ENCODE measurements at regions not wholly inside any gene's neighbourhood (a gene's known extent, or its start where the extent isn't known, plus 50 kb on each side); places are given as distances from the start of the nearest gene placed in this dataset.

- H3K27ac ChIP-seq (ENCODE audit: low read depth, low read length), result peak overlapping the region; percentile 52
- no peaks in the 10 kb centered on the region for H3K27me3 ChIP-seq (ENCODE audit: insufficient read depth, low read length)
Observed at GRCh38 chr4:181646864-181647263, 596.3 kb upstream of the TENM3 start.

GRCh38 chr4:181647396-181648147 lies 595.6 kb upstream of the TENM3 start:
- Histone ChIP-seq H3K27ac (ENCODE audit: low read depth, low read length) (peak overlapping the region; percentile 45), H3K36me3 (ENCODE audit: insufficient read depth, low read length) (no peaks in the 10 kb centered on the region), H3K4me3 (ENCODE audit: low read depth, low read length) (no peak overlapping the region), H3K79me2 (ENCODE audit: control insufficient read depth, insufficient read depth, low read length, unreplicated experiment) (no peaks in the 10 kb centered on the region), H3K27me3 (ENCODE audit: insufficient read depth, low read length) (no peaks in the 10 kb centered on the region), H3K4me1 (ENCODE audit: control insufficient read depth, insufficient read depth, low read length, unreplicated experiment) (peaks cover 32% of the 10 kb centered on the region), H2AFZ (ENCODE audit: low read length, unreplicated experiment) (no peak overlapping the region)

More at GRCh38 chr4:181646864-181647263, 596.3 kb upstream of the TENM3 start:
- H3K4me3 ChIP-seq (ENCODE audit: low read depth, low read length), result no peak overlapping the region
- H3K4me1 ChIP-seq (ENCODE audit: control insufficient read depth, insufficient read depth, low read length, unreplicated experiment), result peaks cover 32% of the 10 kb centered on the region
- no peaks in the 10 kb centered on the region for H3K79me2 ChIP-seq (ENCODE audit: control insufficient read depth, insufficient read depth, low read length, unreplicated experiment)
- H2AFZ ChIP-seq (ENCODE audit: low read length, unreplicated experiment), result no peak overlapping the region
- no peaks in the 10 kb centered on the region for H3K36me3 ChIP-seq (ENCODE audit: insufficient read depth, low read length)

GRCh38 chr4:181650033-181650825 lies 593.0 kb upstream of the TENM3 start:
- H3K79me2 ChIP-seq (ENCODE audit: control insufficient read depth, insufficient read depth, low read length, unreplicated experiment), result no peaks in the 10 kb centered on the region
- H3K4me3 ChIP-seq (ENCODE audit: low read depth, low read length), result no peak overlapping the region
- H3K27me3 ChIP-seq (ENCODE audit: insufficient read depth, low read length), result no peaks in the 10 kb centered on the region
- peak overlapping the region; percentile 18; the same call in 1 of the 2 replicates for H3K27ac ChIP-seq (ENCODE audit: low read depth, low read length)
- no peaks in the 10 kb centered on the region for H3K36me3 ChIP-seq (ENCODE audit: insufficient read depth, low read length)
- H2AFZ ChIP-seq (ENCODE audit: low read length, unreplicated experiment), result peak overlapping the region; percentile 60
- H3K4me1 ChIP-seq (ENCODE audit: control insufficient read depth, insufficient read depth, low read length, unreplicated experiment), result peaks cover 32% of the 10 kb centered on the region

GRCh38 chr4:181656748-181657147 lies 586.5 kb upstream of the TENM3 start:
- Histone ChIP-seq H3K27me3 (ENCODE audit: insufficient read depth, low read length) (no peaks in the 10 kb centered on the region), H3K79me2 (ENCODE audit: control insufficient read depth, insufficient read depth, low read length, unreplicated experiment) (no peaks in the 10 kb centered on the region), H3K4me1 (ENCODE audit: control insufficient read depth, insufficient read depth, low read length, unreplicated experiment) (peaks cover 34% of the 10 kb centered on the region), H2AFZ (ENCODE audit: low read length, unreplicated experiment) (no peak overlapping the region), H3K4me3 (ENCODE audit: low read depth, low read length) (no peak overlapping the region), H3K36me3 (ENCODE audit: insufficient read depth, low read length) (no peaks in the 10 kb centered on the region), H3K27ac (ENCODE audit: low read depth, low read length) (no peak overlapping the region)

- H3K36me3 ChIP-seq (ENCODE audit: insufficient read depth, low read length), result no peaks in the 10 kb centered on the region
Observed at GRCh38 chr4:181659202-181659601, 584.0 kb upstream of the TENM3 start.

GRCh38 chr4:181659876-181660275 lies 583.3 kb upstream of the TENM3 start:
- Histone ChIP-seq H2AFZ (ENCODE audit: low read length, unreplicated experiment) (no peak overlapping the region), H3K79me2 (ENCODE audit: control insufficient read depth, insufficient read depth, low read length, unreplicated experiment) (no peaks in the 10 kb centered on the region), H3K36me3 (ENCODE audit: insufficient read depth, low read length) (no peaks in the 10 kb centered on the region), H3K4me3 (ENCODE audit: low read depth, low read length) (peak overlapping the region; percentile 33), H3K4me1 (ENCODE audit: control insufficient read depth, insufficient read depth, low read length, unreplicated experiment) (peaks cover 52% of the 10 kb centered on the region), H3K27ac (ENCODE audit: low read depth, low read length) (peak overlapping the region; percentile 100), H3K27me3 (ENCODE audit: insufficient read depth, low read length) (no peaks in the 10 kb centered on the region)

More at GRCh38 chr4:181659202-181659601, 584.0 kb upstream of the TENM3 start:
- Histone ChIP-seq H3K4me1 (ENCODE audit: control insufficient read depth, insufficient read depth, low read length, unreplicated experiment) (peaks cover 52% of the 10 kb centered on the region), H3K4me3 (ENCODE audit: low read depth, low read length) (peak overlapping the region; percentile 33), H2AFZ (ENCODE audit: low read length, unreplicated experiment) (no peak overlapping the region), H3K79me2 (ENCODE audit: control insufficient read depth, insufficient read depth, low read length, unreplicated experiment) (no peaks in the 10 kb centered on the region), H3K27me3 (ENCODE audit: insufficient read depth, low read length) (no peaks in the 10 kb centered on the region), H3K27ac (ENCODE audit: low read depth, low read length) (peak overlapping the region; percentile 100)

GRCh38 chr4:181661090-181661489 lies 582.1 kb upstream of the TENM3 start:
- peaks cover 52% of the 10 kb centered on the region for H3K4me1 ChIP-seq (ENCODE audit: control insufficient read depth, insufficient read depth, low read length, unreplicated experiment)
- no peaks in the 10 kb centered on the region for H3K79me2 ChIP-seq (ENCODE audit: control insufficient read depth, insufficient read depth, low read length, unreplicated experiment)
- no peaks in the 10 kb centered on the region for H3K27me3 ChIP-seq (ENCODE audit: insufficient read depth, low read length)
- no peaks in the 10 kb centered on the region for H3K36me3 ChIP-seq (ENCODE audit: insufficient read depth, low read length)
- H2AFZ ChIP-seq (ENCODE audit: low read length, unreplicated experiment), result peak overlapping the region; percentile 44
- H3K27ac ChIP-seq (ENCODE audit: low read depth, low read length), result peak overlapping the region; percentile 100
- H3K4me3 ChIP-seq (ENCODE audit: low read depth, low read length), result peak overlapping the region; percentile 52

- H3K27ac ChIP-seq (ENCODE audit: low read depth, low read length), result peak overlapping the region; percentile 100
- H2AFZ ChIP-seq (ENCODE audit: low read length, unreplicated experiment), result peak overlapping the region; percentile 44
- peak overlapping the region; percentile 52 for H3K4me3 ChIP-seq (ENCODE audit: low read depth, low read length)
- peaks cover 52% of the 10 kb centered on the region for H3K4me1 ChIP-seq (ENCODE audit: control insufficient read depth, insufficient read depth, low read length, unreplicated experiment)
- no peaks in the 10 kb centered on the region for H3K79me2 ChIP-seq (ENCODE audit: control insufficient read depth, insufficient read depth, low read length, unreplicated experiment)
- H3K36me3 ChIP-seq (ENCODE audit: insufficient read depth, low read length), result no peaks in the 10 kb centered on the region
- H3K27me3 ChIP-seq (ENCODE audit: insufficient read depth, low read length), result no peaks in the 10 kb centered on the region
Observed at GRCh38 chr4:181661923-181662322, 581.3 kb upstream of the TENM3 start.

GRCh38 chr4:181662383-181662782 lies 580.8 kb upstream of the TENM3 start:
- H2AFZ ChIP-seq (ENCODE audit: low read length, unreplicated experiment), result peak overlapping the region; percentile 76
- no peaks in the 10 kb centered on the region for H3K79me2 ChIP-seq (ENCODE audit: control insufficient read depth, insufficient read depth, low read length, unreplicated experiment)
- H3K27ac ChIP-seq (ENCODE audit: low read depth, low read length), result peak overlapping the region; percentile 100
- no peaks in the 10 kb centered on the region for H3K27me3 ChIP-seq (ENCODE audit: insufficient read depth, low read length)
- no peaks in the 10 kb centered on the region for H3K36me3 ChIP-seq (ENCODE audit: insufficient read depth, low read length)
- H3K4me1 ChIP-seq (ENCODE audit: control insufficient read depth, insufficient read depth, low read length, unreplicated experiment), result peaks cover 52% of the 10 kb centered on the region
- peak overlapping the region; percentile 52; the same call in 1 of the 2 replicates for H3K4me3 ChIP-seq (ENCODE audit: low read depth, low read length)

- Histone ChIP-seq H3K79me2 (ENCODE audit: control insufficient read depth, insufficient read depth, low read length, unreplicated experiment) (no peaks in the 10 kb centered on the region), H3K27me3 (ENCODE audit: insufficient read depth, low read length) (no peaks in the 10 kb centered on the region), H3K4me3 (ENCODE audit: low read depth, low read length) (no peak overlapping the region), H3K27ac (ENCODE audit: low read depth, low read length) (no peak overlapping the region), H3K36me3 (ENCODE audit: insufficient read depth, low read length) (no peaks in the 10 kb centered on the region), H3K4me1 (ENCODE audit: control insufficient read depth, insufficient read depth, low read length, unreplicated experiment) (peaks cover 10% of the 10 kb centered on the region), H2AFZ (ENCODE audit: low read length, unreplicated experiment) (peak overlapping the region; percentile 43)
Observed at GRCh38 chr4:181670506-181670905, 572.7 kb upstream of the TENM3 start.
